WTC11 (cell line): ENCODE measurements at regions not wholly inside any gene's neighbourhood (a gene's known extent, or its start where the extent isn't known, plus 50 kb on each side); places are given as distances from the start of the nearest gene placed in this dataset.

Source experiments
- ATAC-seq: fragments of 200-7000 bp; cut with Tn5 transposase; 2 replicates; pipeline ENCODE4 v1.10.0; 2021; ENCODE audit warnings: mild to moderate bottlenecking, moderate library complexity
- CTCF ChIA-PET: fragments of 300-600 bp; sonication (Branson Sonifier 250); formaldehyde crosslinking; loops from one replicate; lab custom pipeline; 2021; ENCODE audit warnings: antibody characterized with exemption; lab: Charles Lee
- POLR2A ChIA-PET: fragments of 350-600 bp; sonication (Branson Sonifier 250); formaldehyde crosslinking; loops from one replicate; lab custom pipeline; 2021; ENCODE audit warnings: antibody characterized with exemption; lab: Charles Lee
- DNase-seq: peaks from one replicate; pipeline ENCODE4 v3.0.0; 2021; ENCODE audit warnings: low spot score
- H3K27ac Mint-ChIP-seq: 2 replicates; pipeline ENCODE4 v1.8.0; 2021; ENCODE audit warnings: mixed read lengths
- H3K27me3 Mint-ChIP-seq: 2 replicates; pipeline ENCODE4 v1.8.0; 2021; ENCODE audit warnings: low read depth, mild to moderate bottlenecking, moderate library complexity, mixed read lengths
- H3K36me3 Mint-ChIP-seq: 2 replicates; pipeline ENCODE4 v1.8.0; 2021; ENCODE audit warnings: mixed read lengths
- H3K4me1 Mint-ChIP-seq: 2 replicates; pipeline ENCODE4 v1.8.0; 2022; ENCODE audit warnings: mixed read lengths
- H3K4me3 Mint-ChIP-seq: 2 replicates; pipeline ENCODE4 v1.8.0; 2021; ENCODE audit warnings: mild to moderate bottlenecking, moderate library complexity, mixed read lengths
- H3K9me3 Mint-ChIP-seq: 2 replicates; pipeline ENCODE4 v1.8.0; 2021; ENCODE audit warnings: mixed read lengths
- EMX1 ChIP-seq: fragments of 250-450 bp; sonication (Bioruptor Pico); IDR thresholded peaks from 2 replicates; pipeline ENCODE4 v1.8.0; 2021; ENCODE audit warnings: mild to moderate bottlenecking
- ERG ChIP-seq: fragments of 250-450 bp; sonication (Bioruptor Pico); IDR thresholded peaks from 2 replicates; pipeline ENCODE4 v1.8.0; 2021; ENCODE audit warnings: mild to moderate bottlenecking
- ESRRA ChIP-seq: sonication (generic); formaldehyde crosslinking; IDR thresholded peaks from 2 replicates; pipeline ENCODE4 v1.8.1; 2022; ENCODE audit warnings: mild to moderate bottlenecking, missing genetic modification reagents, borderline replicate concordance
- FOXP1 ChIP-seq: sonication (generic); formaldehyde crosslinking; IDR thresholded peaks from 2 replicates; pipeline ENCODE4 v1.8.0; 2022; ENCODE audit warnings: missing genetic modification reagents, mild to moderate bottlenecking, moderate library complexity, borderline replicate concordance
- GTF2I ChIP-seq: fragments of 250-450 bp; sonication (Bioruptor Pico); conservative IDR thresholded peaks from 2 replicates; pipeline ENCODE4 v1.4.0; 2021; ENCODE audit warnings: mild to moderate bottlenecking
- IRF1 ChIP-seq: sonication (generic); formaldehyde crosslinking; IDR thresholded peaks from 2 replicates; pipeline ENCODE4 v1.8.0; 2023; ENCODE audit warnings: missing genetic modification reagents
- MLX ChIP-seq: sonication (generic); formaldehyde crosslinking; IDR thresholded peaks from 2 replicates; pipeline ENCODE4 v1.8.1; 2023; ENCODE audit warnings: mild to moderate bottlenecking, missing genetic modification reagents, moderate library complexity
- MYBL2 ChIP-seq: sonication (generic); formaldehyde crosslinking; IDR thresholded peaks from 2 replicates; pipeline ENCODE4 v1.8.1; 2023; ENCODE audit warnings: mild to moderate bottlenecking, moderate library complexity, missing genetic modification reagents
- NR3C1 ChIP-seq: sonication (generic); formaldehyde crosslinking; conservative IDR thresholded peaks from 2 replicates; pipeline ENCODE4 v1.8.1; 2023; ENCODE audit warnings: low read depth, mild to moderate bottlenecking, missing genetic modification reagents
- RELA ChIP-seq: sonication (generic); formaldehyde crosslinking; IDR thresholded peaks from 2 replicates; pipeline ENCODE4 v1.8.1; 2022; ENCODE audit warnings: missing genetic modification reagents, mild to moderate bottlenecking, borderline replicate concordance
- SMAD3 ChIP-seq: sonication (generic); formaldehyde crosslinking; IDR thresholded peaks from 2 replicates; pipeline ENCODE4 v1.8.0; 2022; ENCODE audit warnings: missing genetic modification reagents, mild to moderate bottlenecking, borderline replicate concordance
- TEAD1 ChIP-seq: sonication (generic); formaldehyde crosslinking; IDR thresholded peaks from 2 replicates; pipeline ENCODE4 v1.8.0; 2022; ENCODE audit warnings: mild to moderate bottlenecking, missing genetic modification reagents
- ZNF138 ChIP-seq: sonication (generic); formaldehyde crosslinking; conservative IDR thresholded peaks from 2 replicates; pipeline ENCODE4 v1.8.1; 2022; ENCODE audit warnings: mild to moderate bottlenecking, moderate library complexity, missing genetic modification reagents
- ZNF232 ChIP-seq: sonication (generic); formaldehyde crosslinking; IDR thresholded peaks from 2 replicates; pipeline ENCODE4 v1.8.0; 2022; ENCODE audit warnings: mild to moderate bottlenecking, missing genetic modification reagents
- ZNF671 ChIP-seq: fragments of 250-450 bp; sonication (Bioruptor Pico); IDR thresholded peaks from 2 replicates; pipeline ENCODE4 v1.8.0; 2021; ENCODE audit warnings: mild to moderate bottlenecking
- TF ChIP-seq, protein P1 (sequence below): sonication (generic); formaldehyde crosslinking; IDR thresholded peaks from 2 replicates; pipeline ENCODE4 v1.8.1; 2022; ENCODE audit warnings: mild to moderate bottlenecking, missing genetic modification reagents, moderate library complexity, borderline replicate concordance
- TF ChIP-seq, protein P2 (sequence below): fragments of 250-450 bp; sonication (Bioruptor Pico); IDR thresholded peaks from 2 replicates; pipeline ENCODE4 v1.9.0; 2021; ENCODE audit warnings: mild to moderate bottlenecking
- TF ChIP-seq, protein P3 (sequence below): sonication (generic); formaldehyde crosslinking; IDR thresholded peaks from 2 replicates; pipeline ENCODE4 v1.8.1; 2023; ENCODE audit warnings: mild to moderate bottlenecking, missing genetic modification reagents
- TF ChIP-seq, protein P4 (sequence below): sonication (generic); formaldehyde crosslinking; IDR thresholded peaks from 2 replicates; pipeline ENCODE4 v1.8.0; 2023; ENCODE audit warnings: missing genetic modification reagents, mild to moderate bottlenecking, borderline replicate concordance

DNA sequence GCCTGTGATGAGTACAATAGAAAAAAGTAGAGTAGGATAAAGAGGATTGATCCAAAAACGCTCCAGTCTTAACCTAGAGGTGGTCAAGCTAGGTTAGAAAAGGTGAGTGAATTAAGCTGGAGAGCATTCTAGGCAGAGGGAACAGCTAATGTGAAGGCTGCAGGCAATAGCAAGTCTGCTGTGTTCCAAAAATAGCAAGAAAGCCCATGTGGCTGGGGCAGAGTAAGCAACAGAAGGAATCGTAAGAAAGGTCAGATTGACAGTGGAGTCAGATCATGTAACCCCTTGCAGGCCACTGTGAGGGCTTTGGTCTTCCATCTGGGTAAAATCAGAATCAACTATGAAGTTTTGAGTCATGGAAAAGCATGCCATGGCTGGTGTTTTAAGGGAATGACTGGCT lies 155.0 kb downstream of the OPN5 start (continued):
- TF ChIP-seq IRF1 (CRISPR knock-in tag): no peak
- TF ChIP-seq EMX1: no peak
- TF ChIP-seq MYBL2: no peak
- TF ChIP-seq ZNF138 (CRISPR knock-in tag): no peak

DNA sequence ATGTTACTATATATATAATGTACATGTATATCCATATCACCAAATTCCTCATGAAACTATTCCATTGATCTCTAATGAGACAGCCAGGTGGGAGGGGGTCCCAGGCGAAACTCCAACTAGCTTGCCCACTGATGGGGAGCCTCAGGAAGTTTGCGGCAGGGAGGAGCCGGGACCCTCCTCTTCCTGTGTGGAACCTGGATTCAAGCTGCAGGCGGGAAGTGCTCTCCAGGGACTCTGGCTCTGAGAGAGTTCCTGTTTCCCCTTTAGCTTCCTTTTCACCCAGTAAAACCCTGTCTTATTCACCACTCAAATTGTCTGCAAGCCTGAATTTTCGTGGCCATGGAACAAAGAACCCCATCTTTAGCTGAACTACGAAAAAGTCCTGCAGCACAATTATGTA lies 152.2 kb downstream of the OPN5 start:
- CTCF ChIA-PET: no interaction called here

More for the DNA sequence above, 152.2 kb downstream of the OPN5 start:
- Mint-ChIP-seq H3K27me3 (no peaks in the 10 kb centered on the region), H3K4me3 (no peak overlapping the region), H3K9me3 (no peaks in the 10 kb centered on the region), H3K4me1 (peaks cover 20% of the 10 kb centered on the region), H3K36me3 (no peaks in the 10 kb centered on the region), H3K27ac (no peak overlapping the region)
- TF ChIP-seq ERG (CRISPR knock-in tag) (no peak), ZNF671 (CRISPR knock-in tag) (no peak), ESRRA (CRISPR knock-in tag) (no peak), GTF2I (no peak), NR3C1 (CRISPR knock-in tag) (no peak), FOXP1 (CRISPR knock-in tag) (no peak), RELA (CRISPR knock-in tag) (no peak), MLX (CRISPR knock-in tag) (no peak), SMAD3 (CRISPR knock-in tag) (no peak), ZNF232 (CRISPR knock-in tag) (no peak), TEAD1 (CRISPR knock-in tag) (no peak)
- TF ChIP-seq, protein P1, sequence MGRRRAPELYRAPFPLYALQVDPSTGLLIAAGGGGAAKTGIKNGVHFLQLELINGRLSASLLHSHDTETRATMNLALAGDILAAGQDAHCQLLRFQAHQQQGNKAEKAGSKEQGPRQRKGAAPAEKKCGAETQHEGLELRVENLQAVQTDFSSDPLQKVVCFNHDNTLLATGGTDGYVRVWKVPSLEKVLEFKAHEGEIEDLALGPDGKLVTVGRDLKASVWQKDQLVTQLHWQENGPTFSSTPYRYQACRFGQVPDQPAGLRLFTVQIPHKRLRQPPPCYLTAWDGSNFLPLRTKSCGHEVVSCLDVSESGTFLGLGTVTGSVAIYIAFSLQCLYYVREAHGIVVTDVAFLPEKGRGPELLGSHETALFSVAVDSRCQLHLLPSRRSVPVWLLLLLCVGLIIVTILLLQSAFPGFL: no peak
- TF ChIP-seq, protein P2, sequence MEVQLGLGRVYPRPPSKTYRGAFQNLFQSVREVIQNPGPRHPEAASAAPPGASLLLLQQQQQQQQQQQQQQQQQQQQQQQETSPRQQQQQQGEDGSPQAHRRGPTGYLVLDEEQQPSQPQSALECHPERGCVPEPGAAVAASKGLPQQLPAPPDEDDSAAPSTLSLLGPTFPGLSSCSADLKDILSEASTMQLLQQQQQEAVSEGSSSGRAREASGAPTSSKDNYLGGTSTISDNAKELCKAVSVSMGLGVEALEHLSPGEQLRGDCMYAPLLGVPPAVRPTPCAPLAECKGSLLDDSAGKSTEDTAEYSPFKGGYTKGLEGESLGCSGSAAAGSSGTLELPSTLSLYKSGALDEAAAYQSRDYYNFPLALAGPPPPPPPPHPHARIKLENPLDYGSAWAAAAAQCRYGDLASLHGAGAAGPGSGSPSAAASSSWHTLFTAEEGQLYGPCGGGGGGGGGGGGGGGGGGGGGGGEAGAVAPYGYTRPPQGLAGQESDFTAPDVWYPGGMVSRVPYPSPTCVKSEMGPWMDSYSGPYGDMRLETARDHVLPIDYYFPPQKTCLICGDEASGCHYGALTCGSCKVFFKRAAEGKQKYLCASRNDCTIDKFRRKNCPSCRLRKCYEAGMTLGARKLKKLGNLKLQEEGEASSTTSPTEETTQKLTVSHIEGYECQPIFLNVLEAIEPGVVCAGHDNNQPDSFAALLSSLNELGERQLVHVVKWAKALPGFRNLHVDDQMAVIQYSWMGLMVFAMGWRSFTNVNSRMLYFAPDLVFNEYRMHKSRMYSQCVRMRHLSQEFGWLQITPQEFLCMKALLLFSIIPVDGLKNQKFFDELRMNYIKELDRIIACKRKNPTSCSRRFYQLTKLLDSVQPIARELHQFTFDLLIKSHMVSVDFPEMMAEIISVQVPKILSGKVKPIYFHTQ: no peak
- TF ChIP-seq, protein P3, sequence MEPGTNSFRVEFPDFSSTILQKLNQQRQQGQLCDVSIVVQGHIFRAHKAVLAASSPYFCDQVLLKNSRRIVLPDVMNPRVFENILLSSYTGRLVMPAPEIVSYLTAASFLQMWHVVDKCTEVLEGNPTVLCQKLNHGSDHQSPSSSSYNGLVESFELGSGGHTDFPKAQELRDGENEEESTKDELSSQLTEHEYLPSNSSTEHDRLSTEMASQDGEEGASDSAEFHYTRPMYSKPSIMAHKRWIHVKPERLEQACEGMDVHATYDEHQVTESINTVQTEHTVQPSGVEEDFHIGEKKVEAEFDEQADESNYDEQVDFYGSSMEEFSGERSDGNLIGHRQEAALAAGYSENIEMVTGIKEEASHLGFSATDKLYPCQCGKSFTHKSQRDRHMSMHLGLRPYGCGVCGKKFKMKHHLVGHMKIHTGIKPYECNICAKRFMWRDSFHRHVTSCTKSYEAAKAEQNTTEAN (CRISPR knock-in tag): no peak
- TF ChIP-seq, protein P4, sequence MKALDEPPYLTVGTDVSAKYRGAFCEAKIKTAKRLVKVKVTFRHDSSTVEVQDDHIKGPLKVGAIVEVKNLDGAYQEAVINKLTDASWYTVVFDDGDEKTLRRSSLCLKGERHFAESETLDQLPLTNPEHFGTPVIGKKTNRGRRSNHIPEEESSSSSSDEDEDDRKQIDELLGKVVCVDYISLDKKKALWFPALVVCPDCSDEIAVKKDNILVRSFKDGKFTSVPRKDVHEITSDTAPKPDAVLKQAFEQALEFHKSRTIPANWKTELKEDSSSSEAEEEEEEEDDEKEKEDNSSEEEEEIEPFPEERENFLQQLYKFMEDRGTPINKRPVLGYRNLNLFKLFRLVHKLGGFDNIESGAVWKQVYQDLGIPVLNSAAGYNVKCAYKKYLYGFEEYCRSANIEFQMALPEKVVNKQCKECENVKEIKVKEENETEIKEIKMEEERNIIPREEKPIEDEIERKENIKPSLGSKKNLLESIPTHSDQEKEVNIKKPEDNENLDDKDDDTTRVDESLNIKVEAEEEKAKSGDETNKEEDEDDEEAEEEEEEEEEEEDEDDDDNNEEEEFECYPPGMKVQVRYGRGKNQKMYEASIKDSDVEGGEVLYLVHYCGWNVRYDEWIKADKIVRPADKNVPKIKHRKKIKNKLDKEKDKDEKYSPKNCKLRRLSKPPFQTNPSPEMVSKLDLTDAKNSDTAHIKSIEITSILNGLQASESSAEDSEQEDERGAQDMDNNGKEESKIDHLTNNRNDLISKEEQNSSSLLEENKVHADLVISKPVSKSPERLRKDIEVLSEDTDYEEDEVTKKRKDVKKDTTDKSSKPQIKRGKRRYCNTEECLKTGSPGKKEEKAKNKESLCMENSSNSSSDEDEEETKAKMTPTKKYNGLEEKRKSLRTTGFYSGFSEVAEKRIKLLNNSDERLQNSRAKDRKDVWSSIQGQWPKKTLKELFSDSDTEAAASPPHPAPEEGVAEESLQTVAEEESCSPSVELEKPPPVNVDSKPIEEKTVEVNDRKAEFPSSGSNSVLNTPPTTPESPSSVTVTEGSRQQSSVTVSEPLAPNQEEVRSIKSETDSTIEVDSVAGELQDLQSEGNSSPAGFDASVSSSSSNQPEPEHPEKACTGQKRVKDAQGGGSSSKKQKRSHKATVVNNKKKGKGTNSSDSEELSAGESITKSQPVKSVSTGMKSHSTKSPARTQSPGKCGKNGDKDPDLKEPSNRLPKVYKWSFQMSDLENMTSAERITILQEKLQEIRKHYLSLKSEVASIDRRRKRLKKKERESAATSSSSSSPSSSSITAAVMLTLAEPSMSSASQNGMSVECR (CRISPR knock-in tag): no peak
- ATAC-seq (peak; percentile 77), DNase-seq (peak; percentile 11)
- POLR2A ChIA-PET: no interaction called here
